ENCODE measurements at regions not wholly inside any gene's neighbourhood (a gene's known extent, or its start where the extent isn't known, plus 50 kb on each side); places are given as distances from the start of the nearest gene placed in this dataset.
A peak's percentile ranks its signal among the peaks of the same experiment; 100 is the strongest.

DNA sequence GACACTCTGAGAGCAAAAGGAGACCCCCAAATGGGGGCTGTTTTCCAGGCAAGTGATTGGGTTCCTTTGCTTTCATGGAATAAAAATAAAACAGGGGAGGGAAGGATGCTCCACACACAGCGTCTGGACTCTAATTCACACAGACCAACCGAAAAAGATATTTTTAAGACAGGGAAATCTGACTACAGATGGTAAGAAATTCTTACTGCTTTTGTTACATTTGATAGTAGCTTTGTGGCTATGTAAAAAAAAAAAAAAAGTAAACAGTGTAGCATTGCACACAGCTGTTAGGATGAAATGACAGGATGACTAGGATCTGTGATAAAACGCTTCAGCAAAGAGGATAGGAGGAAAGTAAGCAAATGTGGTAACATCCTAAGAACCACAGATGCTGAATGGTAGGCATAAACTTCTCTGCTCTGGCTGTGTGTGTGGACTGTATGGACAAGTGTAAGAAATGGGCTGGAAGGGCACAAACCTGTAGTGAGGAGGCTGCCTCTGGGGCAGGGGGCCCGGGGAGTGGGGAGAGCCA, 207.6 kb downstream of the ANAPC1 start:
- no peak for DNase-seq

DNA sequence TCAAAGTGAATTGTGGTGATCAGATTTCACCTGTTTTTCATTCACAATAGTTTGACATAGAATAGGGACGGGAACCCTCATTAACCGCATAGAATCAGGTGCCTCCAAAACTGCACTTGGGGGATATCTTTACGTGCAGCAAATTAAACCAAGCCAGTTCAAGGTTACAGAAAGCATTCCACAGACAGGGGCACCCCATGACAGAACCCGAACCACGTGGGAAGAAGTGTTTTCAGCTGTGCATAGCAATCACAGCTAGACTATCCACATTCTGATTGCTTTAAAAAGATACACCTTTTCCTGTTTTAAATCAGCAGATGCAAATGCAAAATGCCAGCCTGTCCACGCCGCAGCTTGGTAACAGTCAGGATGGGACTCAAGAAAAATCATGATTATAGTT, 205.8 kb downstream of the ANAPC1 start:
- DNase-seq: no peak

DNA sequence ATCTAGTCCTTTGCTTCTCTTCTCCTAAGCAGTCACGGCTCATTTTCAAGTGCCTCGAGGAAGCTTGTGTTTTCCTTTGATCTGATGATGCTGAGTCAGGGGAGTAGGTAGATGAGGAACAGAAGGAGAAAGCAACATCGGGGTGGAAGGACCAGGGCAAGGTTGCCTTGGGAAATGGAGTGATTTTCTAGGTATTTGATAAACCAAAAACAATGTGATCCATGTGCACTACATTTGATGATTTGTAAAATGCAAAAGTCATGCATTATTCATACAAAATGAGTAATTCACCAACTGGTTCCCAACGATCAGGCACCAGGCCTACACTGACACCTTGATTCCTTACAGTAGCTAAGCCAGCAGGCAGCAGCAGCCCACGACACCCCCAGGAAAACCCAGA, 205.3 kb downstream of the ANAPC1 start:
- no peak for DNase-seq

DNA sequence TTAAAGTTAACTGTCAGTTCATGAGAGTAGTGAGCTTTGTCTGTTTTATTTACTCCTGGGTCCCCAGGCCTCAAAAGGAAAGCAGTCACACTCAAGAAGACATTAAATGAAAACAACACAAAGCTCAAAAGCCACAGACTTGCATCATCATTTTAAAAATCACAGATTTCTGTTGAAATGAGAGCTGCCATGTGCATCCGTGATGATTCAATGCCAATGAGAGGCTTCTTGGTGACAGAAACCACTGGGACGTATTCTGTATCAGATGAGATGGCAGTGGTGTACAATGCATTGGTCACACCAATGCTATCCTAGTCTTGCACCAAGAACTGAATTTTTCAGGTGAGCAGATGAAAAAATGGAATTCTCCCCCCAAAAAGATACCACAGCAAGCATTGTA, 204.8 kb downstream of the ANAPC1 start:
- no peak for DNase-seq

DNA sequence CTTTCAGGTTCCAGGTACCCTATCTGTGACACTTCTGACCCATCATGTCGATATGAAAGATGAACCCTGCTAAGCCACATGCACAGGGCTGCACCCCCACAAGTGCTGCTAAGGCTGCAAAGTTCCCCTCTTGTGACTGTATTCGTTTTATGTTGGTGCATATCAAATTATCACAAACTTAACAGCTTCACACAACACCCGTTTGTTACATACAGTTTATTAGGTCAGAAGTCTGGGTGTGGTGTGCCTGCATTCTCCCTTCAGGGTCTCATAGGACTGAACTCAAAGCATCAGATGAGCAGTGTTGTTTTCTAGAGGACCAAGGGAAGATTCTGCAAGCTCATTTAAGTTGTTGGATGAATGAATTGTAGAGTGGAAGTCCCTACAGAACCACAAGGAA, 199.4 kb downstream of the ANAPC1 start:
- no peak for DNase-seq

DNA sequence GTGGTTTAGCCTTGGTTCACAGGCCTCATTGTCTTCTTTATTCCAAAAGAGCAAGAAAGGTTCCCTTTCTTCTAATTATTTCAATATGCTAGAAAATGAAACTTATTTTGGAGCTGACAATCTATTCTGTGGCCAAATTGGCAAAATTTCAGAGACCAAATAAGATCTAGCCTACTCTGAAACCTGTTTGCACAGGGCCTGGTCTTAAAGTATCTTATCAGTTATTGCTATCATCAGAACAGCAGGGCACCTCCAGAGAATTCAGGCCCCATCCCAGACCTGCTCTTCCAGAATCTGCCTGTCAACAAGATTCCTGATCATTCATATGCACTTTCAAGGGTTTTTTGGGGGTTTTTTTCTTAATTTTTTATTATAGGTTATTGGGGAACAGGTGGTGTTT, 198.7 kb downstream of the ANAPC1 start:
- DNase-seq: no peak

DNA sequence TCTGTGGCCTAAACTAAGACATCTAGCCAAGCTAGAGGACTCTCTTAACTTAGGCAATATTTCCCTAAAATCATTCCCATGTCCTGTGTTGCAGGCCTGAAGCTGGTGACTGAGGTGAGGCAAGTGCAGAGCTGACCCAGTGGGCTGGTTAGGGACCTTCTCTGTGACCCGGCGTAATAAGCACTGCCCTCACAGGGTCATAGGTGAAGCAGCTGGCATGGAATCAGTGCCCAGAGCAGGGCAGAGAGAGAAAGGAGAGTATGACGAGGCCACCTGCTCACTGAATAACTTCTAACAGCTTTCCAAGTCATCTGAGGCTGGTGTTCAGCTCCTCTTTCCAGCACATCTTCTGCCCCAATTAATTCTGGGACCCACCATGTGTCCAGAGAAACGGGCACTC, 197.0 kb downstream of the ANAPC1 start:
- DNase-seq: no peak

DNA sequence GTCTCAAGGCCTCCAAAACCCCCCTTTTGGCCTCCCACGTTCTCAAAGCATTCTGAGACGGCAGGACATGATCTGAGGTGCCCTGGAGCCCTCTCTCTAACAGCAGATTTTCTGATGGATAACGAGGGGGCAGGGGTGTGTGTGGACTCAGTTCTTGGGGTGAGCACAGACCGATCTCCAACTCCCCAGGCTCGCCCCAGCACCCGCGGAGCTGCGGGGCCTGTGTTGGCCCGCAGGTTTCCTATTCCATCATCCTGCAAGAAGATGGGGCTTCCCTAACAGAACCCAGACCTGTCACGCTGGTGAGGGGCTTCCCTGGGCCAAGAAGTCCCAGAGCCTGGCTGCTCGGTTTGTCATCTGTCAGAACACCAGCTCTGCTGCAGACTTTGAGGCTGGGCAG, 196.1 kb downstream of the ANAPC1 start:
- DNase-seq: no peak

DNA sequence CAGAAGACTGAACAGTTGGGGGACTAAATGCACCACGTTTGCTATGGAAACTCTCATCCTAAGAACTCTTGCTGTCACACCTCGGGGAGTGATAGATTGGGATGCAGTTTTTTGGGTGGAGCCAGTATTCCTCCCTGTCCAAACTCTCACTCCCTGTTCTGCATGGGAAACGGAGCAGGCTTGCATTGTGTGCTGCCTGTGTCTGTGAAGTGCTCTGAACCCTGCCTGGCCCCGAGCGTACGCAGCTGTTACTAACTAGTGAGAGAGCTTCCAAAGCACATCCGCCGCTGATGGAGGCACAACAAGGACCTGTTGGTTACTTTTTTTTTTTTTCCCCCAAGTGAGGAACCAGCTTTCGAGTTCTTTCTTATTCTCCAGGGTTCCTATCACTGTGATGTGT, 195.5 kb downstream of the ANAPC1 start:
- DNase-seq: no peak

DNA sequence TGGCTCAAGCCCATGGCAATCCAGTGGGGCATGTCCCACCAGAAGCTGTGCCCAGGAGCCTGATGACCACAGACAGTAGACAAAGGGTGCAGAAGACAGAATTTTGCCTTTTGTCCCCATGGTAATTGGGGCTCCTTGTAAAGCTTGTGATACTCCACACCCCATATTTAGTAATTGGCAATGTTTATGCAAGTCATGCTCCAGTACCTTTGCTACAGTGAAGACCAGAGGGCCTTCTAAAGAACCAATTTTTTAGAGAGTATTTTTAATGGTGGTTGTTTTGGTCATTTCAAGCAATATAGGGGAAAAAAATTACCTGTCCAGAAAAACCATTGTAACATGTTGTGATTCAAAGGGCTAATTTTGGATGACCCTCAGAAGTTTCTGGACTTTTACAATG, 194.8 kb downstream of the ANAPC1 start:
- DNase-seq: no peak

DNA sequence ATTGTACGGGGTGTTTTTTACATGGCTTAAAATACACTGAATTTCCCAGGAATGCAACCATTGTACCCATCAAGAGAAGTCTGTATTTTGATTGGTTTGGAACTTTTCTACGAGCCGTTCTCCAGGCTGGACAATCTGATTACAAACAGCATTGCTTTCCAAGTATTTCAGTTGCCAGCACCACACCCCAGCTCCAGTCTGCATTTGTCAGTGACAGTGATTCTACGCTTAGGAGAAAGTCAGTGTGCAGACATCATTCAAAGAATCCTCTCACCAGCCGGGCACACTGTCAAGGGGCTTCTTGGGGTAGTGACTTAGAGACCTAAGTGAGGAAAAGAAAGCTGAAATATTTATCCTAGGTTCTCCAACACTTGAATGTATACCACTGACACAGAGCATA, 194.1 kb downstream of the ANAPC1 start:
- DNase-seq: no peak

DNA sequence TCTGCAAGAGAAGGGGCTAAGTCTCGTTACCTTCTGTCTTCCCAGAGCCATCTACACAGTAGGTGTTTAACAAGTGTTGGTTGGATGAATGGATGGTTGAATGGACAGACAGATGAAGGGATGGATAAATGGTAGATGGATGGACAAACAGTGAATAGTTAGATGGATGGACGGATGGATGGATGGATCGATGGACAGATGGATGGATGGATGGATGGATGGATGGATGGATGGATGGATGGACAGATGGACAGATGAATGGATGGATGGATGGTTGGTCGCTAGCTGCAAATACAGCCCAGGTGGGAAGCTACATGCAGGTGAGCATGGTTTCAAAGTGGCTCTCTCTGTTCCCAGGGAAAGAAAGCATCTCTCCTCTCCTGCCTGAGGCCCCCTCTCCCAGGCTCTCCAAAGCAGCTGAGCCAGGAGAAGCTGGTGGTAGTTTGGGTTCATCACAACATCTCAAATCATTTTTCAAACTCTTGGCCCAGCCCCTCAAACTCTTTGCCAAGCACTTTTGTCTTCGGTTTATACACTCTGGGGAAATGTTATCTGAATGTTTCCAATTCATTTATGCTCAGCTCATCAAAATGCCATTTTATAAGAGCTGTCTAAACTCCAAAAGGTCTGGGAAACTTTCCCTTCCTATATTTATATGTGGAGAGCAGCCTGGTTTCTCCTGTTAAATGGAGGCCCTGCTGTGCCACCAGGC, 192.7 kb downstream of the ANAPC1 start:
- no peak for DNase-seq

DNA sequence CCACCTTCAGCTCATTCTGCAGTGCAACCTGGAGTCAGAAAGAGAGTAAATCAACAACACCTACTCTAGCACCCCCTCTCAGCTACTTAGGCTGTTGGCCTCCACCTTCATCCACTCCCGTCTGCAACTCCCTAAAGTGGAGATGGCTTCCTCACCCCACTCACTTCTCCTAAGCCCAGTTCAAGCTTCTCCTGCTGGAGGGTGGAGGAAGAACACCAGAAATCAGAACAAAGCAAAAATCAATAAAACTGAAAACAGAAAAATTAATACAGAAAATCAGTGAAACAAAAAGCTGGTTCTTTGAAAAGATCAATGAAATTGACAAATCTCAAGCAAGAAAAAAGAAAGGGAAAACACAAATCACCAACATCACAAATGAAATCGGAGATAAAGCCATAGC, 191.7 kb downstream of the ANAPC1 start:
- no peak for DNase-seq

DNA sequence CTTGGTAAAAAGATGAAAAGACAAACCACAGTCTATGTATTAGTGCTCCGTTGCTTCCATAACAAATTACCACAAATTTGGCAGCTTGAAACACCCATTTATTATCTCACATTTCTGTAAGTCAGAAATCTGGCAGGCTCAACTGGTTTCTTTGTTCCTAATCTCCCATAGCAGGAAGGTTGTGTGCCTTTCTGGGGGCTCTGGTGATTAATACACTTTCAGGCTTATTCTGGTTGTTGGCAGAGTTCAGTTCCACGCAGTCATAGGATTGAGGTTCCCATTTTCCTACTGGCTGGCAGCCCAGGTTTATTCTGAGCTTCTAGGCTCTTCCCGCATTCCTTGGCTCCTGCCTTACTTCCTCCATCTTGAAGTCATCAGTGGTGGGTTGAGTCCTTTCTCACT, 189.3 kb downstream of the ANAPC1 start:
- peak; percentile 96 for DNase-seq

DNA sequence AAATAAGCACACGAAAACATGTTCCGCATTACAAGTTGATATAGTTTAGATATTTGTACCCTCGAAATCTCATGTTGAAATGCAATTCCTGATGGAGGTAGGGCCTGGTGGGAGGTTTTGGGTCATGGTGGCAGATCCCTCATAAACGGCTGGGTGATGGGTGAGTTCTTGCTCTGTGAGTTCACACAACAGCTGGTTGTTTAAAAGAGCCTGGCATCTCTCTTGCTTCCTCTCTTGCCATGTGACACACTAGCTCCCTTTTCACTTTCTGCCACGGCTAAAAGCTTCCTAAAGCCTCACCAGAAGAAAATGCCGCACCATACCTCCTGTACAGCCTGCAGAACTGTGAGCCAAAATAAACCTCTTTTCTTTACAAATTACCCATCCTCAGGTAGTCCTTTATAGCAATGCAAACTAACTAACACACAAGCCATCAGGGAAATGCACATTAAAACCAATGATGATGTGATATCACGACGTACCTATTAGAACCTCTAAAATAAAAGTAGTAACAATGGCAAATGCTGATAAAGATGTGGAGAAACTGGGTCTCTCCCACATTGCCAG, 188.5 kb downstream of the ANAPC1 start:
- no peak for DNase-seq

DNA sequence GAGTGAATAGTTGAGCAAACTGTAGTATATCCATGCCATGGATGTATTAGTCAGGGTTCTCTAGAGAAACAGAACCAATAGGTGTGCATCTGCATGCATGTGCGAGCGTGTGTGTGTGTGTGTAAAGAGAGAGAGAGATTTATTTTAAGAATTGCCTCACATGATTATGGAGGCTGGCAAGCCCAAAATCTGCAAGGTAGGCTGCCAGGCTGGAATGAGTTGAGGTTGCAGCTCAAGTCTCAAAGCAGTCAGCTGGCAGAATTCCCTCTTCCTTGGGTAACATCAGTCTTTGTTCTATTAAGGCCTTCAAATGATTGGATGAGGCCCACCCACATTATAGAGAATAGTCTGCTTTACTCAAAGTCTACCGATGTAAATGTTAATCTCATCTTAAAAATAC, 187.8 kb downstream of the ANAPC1 start:
- DNase-seq: no peak

DNA sequence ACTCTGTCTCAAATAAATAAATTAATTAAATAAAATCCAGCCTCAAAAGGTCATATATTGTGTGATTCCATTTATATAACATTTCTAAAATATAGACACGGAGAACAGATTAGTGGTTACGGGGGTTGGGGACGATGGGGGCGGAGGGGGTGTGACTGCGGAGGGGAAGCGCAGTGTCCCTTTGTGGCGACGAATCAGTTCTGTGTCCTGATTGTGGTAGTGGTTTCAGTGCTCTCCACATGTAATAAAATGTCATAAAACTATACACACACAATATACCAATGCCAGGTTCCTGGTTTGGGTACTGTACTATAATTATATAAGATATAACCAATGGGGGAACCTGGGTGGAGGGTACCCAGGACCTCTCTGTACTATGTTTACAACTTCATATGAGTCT, 186.4 kb downstream of the ANAPC1 start:
- DNase-seq: no peak

DNA sequence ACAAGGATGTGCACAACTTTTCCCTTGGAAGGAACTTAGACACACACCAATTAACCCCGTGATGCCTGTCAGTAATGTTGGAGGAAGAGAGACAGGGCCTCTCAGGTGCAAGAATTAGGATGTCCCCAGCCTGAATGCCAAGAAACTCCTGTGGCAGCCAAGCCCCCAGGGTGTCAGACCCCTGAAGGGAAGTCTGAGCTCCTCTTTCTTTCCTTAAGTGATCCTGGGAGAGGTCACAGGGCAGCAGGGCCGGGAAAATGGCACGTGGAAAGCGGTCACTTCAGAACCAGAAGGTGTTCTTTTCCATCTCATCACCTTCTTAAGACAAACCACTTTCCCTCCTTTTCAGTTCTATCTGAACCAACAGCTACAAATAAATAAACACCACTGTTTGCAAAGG, 185.9 kb downstream of the ANAPC1 start:
- DNase-seq: no peak

DNA sequence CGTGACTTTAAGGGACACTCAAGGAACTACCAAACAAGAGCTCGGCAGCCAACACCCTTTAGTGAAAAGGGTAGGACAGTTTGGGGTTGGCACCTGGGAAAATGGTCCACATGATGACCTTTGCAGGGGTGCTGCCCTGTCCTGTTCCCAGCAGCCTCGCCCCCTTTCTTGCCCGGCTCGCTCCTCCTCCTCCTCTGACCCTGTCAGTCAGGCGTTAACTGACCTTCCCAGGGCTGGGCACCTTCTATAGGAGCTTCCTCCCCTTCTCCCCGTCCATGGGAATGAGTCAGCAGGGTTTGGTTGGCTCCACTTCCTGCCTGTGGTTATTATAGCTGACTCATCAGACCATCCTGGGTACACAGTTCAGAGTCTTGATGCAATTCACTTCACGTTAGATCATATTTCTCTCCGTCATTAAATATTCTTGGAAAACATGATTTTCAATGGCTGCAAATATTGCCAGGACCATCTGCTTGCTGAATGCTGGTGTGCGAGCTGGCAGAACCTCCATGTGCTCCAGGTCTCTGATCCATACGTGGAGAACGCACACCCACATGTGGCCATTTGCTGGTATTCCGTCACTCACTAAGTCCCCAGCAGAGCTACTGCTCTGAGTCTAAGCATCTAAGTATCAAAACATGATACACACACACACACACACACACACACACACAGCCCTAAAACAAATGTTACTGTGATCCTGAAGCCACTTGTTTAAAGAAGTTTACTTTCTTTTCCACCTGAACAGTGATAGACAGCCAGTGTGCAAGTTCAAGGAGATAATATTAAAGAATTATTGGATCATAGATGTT, 185.0 kb downstream of the ANAPC1 start:
- DNase-seq: peak; percentile 99

DNA sequence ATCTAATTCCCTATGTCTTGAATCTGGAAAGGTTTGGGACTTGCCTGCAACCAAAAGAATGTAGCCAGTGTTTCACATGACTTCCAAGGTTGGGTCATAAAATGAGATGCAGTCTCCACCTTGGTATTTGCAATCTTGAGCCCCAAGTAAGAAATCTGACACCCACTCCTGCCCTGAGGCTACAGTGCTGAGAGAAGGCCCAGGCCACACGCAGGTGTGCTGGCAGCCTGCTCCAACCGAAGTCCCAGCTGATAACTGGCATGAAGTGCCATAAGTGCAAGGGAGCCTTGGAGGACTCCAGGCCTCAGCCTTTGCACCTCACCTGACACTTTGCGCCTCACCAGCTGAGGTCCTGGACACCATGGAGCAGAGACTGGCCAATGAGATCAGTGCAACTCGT, 182.7 kb downstream of the ANAPC1 start:
- DNase-seq: no peak

DNA sequence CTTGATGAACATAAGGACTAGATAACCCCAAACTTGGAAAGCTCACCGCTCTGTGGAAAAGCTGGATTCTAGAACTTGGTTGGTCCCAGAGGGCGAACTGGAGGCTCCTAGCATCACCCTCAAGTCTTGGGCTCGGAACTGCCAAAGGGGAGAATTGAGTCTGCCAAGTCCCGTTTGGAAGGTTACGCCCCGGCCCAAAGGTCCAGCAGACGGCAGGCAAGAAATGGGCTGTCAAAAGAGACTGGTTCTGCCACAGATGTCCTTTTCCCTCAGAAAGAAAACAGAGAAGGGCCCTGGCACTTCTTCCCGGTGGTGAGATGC, 182.2 kb downstream of the ANAPC1 start:
- no peak for DNase-seq

DNA sequence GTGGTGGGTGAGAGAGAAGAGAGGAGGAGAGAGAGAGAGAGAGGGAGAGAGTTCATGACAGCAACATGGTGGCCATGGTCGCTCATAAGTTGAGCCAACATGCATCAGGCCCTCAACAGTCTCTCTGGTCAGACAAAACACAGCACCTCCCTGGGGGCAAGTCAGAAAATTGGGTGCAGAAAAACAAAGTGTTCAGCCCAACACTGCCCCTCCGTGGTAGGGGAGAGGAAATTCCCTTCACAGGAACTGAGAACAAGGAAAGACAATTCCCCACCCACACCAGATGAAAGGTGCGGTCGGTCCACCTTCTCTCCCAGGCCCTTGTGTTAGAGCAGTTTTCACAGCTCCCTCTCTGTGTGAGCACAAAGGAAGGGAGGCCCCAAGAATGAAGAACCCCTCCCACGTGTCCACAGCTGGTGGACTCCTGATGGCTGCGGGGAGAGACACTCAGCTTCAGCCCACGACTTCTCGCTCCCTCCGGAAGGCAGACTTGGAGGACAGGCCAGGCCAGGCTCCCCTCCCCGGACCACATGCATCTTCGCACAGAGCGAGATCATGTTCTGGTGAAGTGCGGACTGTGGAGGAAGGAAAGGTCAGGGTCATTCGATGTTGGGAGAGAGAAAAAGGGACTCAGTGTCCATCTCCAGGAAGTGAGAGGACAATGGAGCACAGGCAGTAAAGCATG, 181.7 kb downstream of the ANAPC1 start:
- DNase-seq: peak; percentile 40

DNA sequence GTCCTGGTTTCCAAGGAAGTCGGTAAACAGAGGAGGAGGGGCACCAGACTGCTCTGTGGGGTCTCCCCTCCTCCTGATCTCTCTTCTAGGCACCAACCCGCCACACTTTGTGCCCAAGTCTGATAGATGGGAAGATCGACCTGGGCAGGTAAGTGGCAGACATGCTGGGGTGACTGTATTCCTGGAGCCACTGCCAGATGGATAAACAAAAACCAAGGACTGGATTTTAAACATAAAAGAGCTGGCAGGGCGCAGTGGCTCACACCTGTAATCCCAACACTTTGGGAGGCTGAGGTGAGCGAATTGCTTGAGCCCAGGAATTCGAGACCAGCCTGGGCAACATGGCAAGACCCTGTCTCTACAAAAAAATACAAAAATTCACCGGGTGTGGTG, 181.2 kb downstream of the ANAPC1 start:
- DNase-seq: no peak

DNA sequence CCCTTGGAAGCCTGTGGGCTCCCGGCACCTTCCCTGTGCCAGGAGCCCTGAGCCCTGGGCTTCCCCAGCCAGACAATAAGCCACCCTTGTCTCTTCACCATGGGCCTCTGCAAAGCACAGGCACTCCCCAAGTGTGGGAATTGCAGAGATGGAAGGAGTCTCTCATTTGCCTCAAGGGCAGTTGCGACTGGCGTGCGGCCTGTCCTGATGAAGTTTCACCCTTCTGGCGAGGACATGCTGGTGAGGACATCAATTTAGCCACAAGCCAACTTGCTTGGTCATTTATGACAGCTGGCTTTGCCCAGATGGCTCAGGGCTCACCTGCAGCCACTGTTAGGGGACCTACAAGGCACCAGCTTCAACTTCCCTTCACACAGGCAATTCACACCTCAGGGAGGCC, 180.2 kb downstream of the ANAPC1 start:
- no peak for DNase-seq

Measured in NCI-H226 (cell line).